Activated naive CD8-positive, alpha-beta T cell treated with anti-CD3 and anti-CD28 coated beads for 36 hours (primary cell): ENCODE measurements at regions not wholly inside any gene's neighbourhood (a gene's known extent, or its start where the extent isn't known, plus 50 kb on each side); places are given as distances from the start of the nearest gene placed in this dataset.

ENCODE experiments used
- DNase-seq: peaks from one replicate; pipeline ENCODE4 v3.0.0; 2021
- H3K27ac Mint-ChIP-seq: one replicate; pipeline ENCODE4 v1.8.0; 2022; ENCODE audit warnings: mild to moderate bottlenecking, moderate library complexity, mixed read lengths
- H3K27me3 Mint-ChIP-seq: one replicate; pipeline ENCODE4 v1.8.0; 2022; ENCODE audit warnings: mild to moderate bottlenecking, mixed read lengths
- H3K36me3 Mint-ChIP-seq: one replicate; pipeline ENCODE4 v1.8.0; 2021; ENCODE audit warnings: mild to moderate bottlenecking, mixed read lengths
- H3K4me1 Mint-ChIP-seq: one replicate; pipeline ENCODE4 v1.8.0; 2021; ENCODE audit warnings: mixed read lengths
- H3K4me3 Mint-ChIP-seq: one replicate; pipeline ENCODE4 v1.8.0; 2022; ENCODE audit warnings: mild to moderate bottlenecking, moderate library complexity, mixed read lengths
- H3K9me3 Mint-ChIP-seq: one replicate; pipeline ENCODE4 v1.8.0; 2022; ENCODE audit warnings: mixed read lengths

GRCh38 chr2:56741601-56742102 is 557.9 kb downstream of the CCDC85A start:
- H3K27ac Mint-ChIP-seq: no peak overlapping the region
- no peak overlapping the region for H3K4me3 Mint-ChIP-seq
- H3K4me1 Mint-ChIP-seq: no peaks in the 10 kb centered on the region
- H3K9me3 Mint-ChIP-seq: peaks cover 2% of the 10 kb centered on the region
- H3K36me3 Mint-ChIP-seq: no peaks in the 10 kb centered on the region
- no peak for DNase-seq
- no peaks in the 10 kb centered on the region for H3K27me3 Mint-ChIP-seq

GRCh38 chr2:56743807-56744206 is 560.0 kb downstream of the CCDC85A start:
- Mint-ChIP-seq H3K36me3 (no peaks in the 10 kb centered on the region), H3K27me3 (no peaks in the 10 kb centered on the region), H3K4me3 (no peak overlapping the region), H3K4me1 (no peaks in the 10 kb centered on the region), H3K9me3 (no peaks in the 10 kb centered on the region), H3K27ac (no peak overlapping the region)
- DNase-seq: no peak

- H3K27ac Mint-ChIP-seq: no peak overlapping the region
- no peak overlapping the region for H3K4me3 Mint-ChIP-seq
- H3K36me3 Mint-ChIP-seq: no peaks in the 10 kb centered on the region
- H3K9me3 Mint-ChIP-seq: no peaks in the 10 kb centered on the region
- DNase-seq: no peak
- no peaks in the 10 kb centered on the region for H3K27me3 Mint-ChIP-seq
- no peaks in the 10 kb centered on the region for H3K4me1 Mint-ChIP-seq
Measured at GRCh38 chr2:56749152-56749752, 565.5 kb downstream of the CCDC85A start.

- Mint-ChIP-seq H3K27me3 (no peaks in the 10 kb centered on the region), H3K27ac (no peak overlapping the region), H3K4me3 (no peak overlapping the region), H3K36me3 (no peaks in the 10 kb centered on the region), H3K4me1 (no peaks in the 10 kb centered on the region), H3K9me3 (no peaks in the 10 kb centered on the region)
- DNase-seq: no peak
Measured at GRCh38 chr2:56753182-56753581, 569.4 kb downstream of the CCDC85A start.

GRCh38 chr2:56754066-56754615 is 570.4 kb downstream of the CCDC85A start:
- Mint-ChIP-seq H3K9me3 (peaks cover 1% of the 10 kb centered on the region), H3K27ac (no peak overlapping the region), H3K36me3 (no peaks in the 10 kb centered on the region), H3K4me3 (no peak overlapping the region), H3K4me1 (no peaks in the 10 kb centered on the region), H3K27me3 (no peaks in the 10 kb centered on the region)
- no peak for DNase-seq

GRCh38 chr2:56754627-56755026 is 570.8 kb downstream of the CCDC85A start:
- H3K36me3 Mint-ChIP-seq: no peaks in the 10 kb centered on the region
- DNase-seq: no peak
- no peak overlapping the region for H3K4me3 Mint-ChIP-seq
- H3K4me1 Mint-ChIP-seq: no peaks in the 10 kb centered on the region
- no peaks in the 10 kb centered on the region for H3K27me3 Mint-ChIP-seq
- no peak overlapping the region for H3K27ac Mint-ChIP-seq
- peaks cover 3% of the 10 kb centered on the region for H3K9me3 Mint-ChIP-seq

GRCh38 chr2:56757884-56758545 is 574.2 kb downstream of the CCDC85A start:
- Mint-ChIP-seq H3K36me3 (no peaks in the 10 kb centered on the region), H3K9me3 (peaks cover 11% of the 10 kb centered on the region), H3K27me3 (no peaks in the 10 kb centered on the region), H3K4me1 (no peaks in the 10 kb centered on the region), H3K4me3 (no peak overlapping the region), H3K27ac (no peak overlapping the region)
- DNase-seq: no peak

- H3K9me3 Mint-ChIP-seq: peaks cover 15% of the 10 kb centered on the region
- H3K36me3 Mint-ChIP-seq: no peaks in the 10 kb centered on the region
- H3K27ac Mint-ChIP-seq: no peak overlapping the region
- no peaks in the 10 kb centered on the region for H3K4me1 Mint-ChIP-seq
- H3K27me3 Mint-ChIP-seq: no peaks in the 10 kb centered on the region
- no peak overlapping the region for H3K4me3 Mint-ChIP-seq
- no peak for DNase-seq
Measured at GRCh38 chr2:56763683-56764082, 579.9 kb downstream of the CCDC85A start.

GRCh38 chr2:56768973-56769372 is 585.2 kb downstream of the CCDC85A start:
- Mint-ChIP-seq H3K4me3 (no peak overlapping the region), H3K27me3 (no peaks in the 10 kb centered on the region), H3K36me3 (no peaks in the 10 kb centered on the region), H3K27ac (no peak overlapping the region), H3K4me1 (no peaks in the 10 kb centered on the region), H3K9me3 (peaks cover 7% of the 10 kb centered on the region)
- DNase-seq: no peak

GRCh38 chr2:56770490-56770889 is 586.7 kb downstream of the CCDC85A start:
- no peak for DNase-seq
- H3K27me3 Mint-ChIP-seq: no peaks in the 10 kb centered on the region
- H3K27ac Mint-ChIP-seq: no peak overlapping the region
- H3K4me1 Mint-ChIP-seq: no peaks in the 10 kb centered on the region
- no peak overlapping the region for H3K4me3 Mint-ChIP-seq
- H3K9me3 Mint-ChIP-seq: peaks cover 7% of the 10 kb centered on the region
- no peaks in the 10 kb centered on the region for H3K36me3 Mint-ChIP-seq

GRCh38 chr2:56784046-56784445 is 600.3 kb downstream of the CCDC85A start:
- Mint-ChIP-seq H3K27me3 (no peaks in the 10 kb centered on the region), H3K36me3 (no peaks in the 10 kb centered on the region), H3K4me1 (no peaks in the 10 kb centered on the region), H3K4me3 (no peak overlapping the region), H3K9me3 (peaks cover 3% of the 10 kb centered on the region), H3K27ac (no peak overlapping the region)
- no peak for DNase-seq

- no peaks in the 10 kb centered on the region for H3K36me3 Mint-ChIP-seq
- H3K4me1 Mint-ChIP-seq: no peaks in the 10 kb centered on the region
- H3K4me3 Mint-ChIP-seq: no peak overlapping the region
- no peak for DNase-seq
- H3K27me3 Mint-ChIP-seq: no peaks in the 10 kb centered on the region
- no peak overlapping the region for H3K27ac Mint-ChIP-seq
- peaks cover 5% of the 10 kb centered on the region for H3K9me3 Mint-ChIP-seq
Measured at GRCh38 chr2:56801214-56801613, 617.4 kb downstream of the CCDC85A start.

- Mint-ChIP-seq H3K27me3 (no peaks in the 10 kb centered on the region), H3K4me3 (no peak overlapping the region), H3K9me3 (peaks cover 5% of the 10 kb centered on the region), H3K4me1 (no peaks in the 10 kb centered on the region), H3K36me3 (no peaks in the 10 kb centered on the region), H3K27ac (no peak overlapping the region)
- no peak for DNase-seq
Measured at GRCh38 chr2:56801770-56802169, 618.0 kb downstream of the CCDC85A start.

- H3K36me3 Mint-ChIP-seq: no peaks in the 10 kb centered on the region
- no peak for DNase-seq
- no peaks in the 10 kb centered on the region for H3K4me1 Mint-ChIP-seq
- H3K4me3 Mint-ChIP-seq: no peak overlapping the region
- H3K27me3 Mint-ChIP-seq: no peaks in the 10 kb centered on the region
- H3K27ac Mint-ChIP-seq: no peak overlapping the region
- H3K9me3 Mint-ChIP-seq: peaks cover 6% of the 10 kb centered on the region
Measured at GRCh38 chr2:56803596-56803995, 619.8 kb downstream of the CCDC85A start.

- Mint-ChIP-seq H3K9me3 (peaks cover 8% of the 10 kb centered on the region), H3K4me1 (no peaks in the 10 kb centered on the region), H3K27ac (no peak overlapping the region), H3K27me3 (no peaks in the 10 kb centered on the region), H3K36me3 (no peaks in the 10 kb centered on the region), H3K4me3 (no peak overlapping the region)
- no peak for DNase-seq
Measured at GRCh38 chr2:56806924-56807323, 623.1 kb downstream of the CCDC85A start.

GRCh38 chr2:56807861-56808260 is 624.1 kb downstream of the CCDC85A start:
- no peak overlapping the region for H3K4me3 Mint-ChIP-seq
- H3K9me3 Mint-ChIP-seq: peaks cover 8% of the 10 kb centered on the region
- no peak for DNase-seq
- no peaks in the 10 kb centered on the region for H3K4me1 Mint-ChIP-seq
- no peak overlapping the region for H3K27ac Mint-ChIP-seq
- H3K27me3 Mint-ChIP-seq: no peaks in the 10 kb centered on the region
- H3K36me3 Mint-ChIP-seq: no peaks in the 10 kb centered on the region
